Lower leg skin (tissue), 3 donors: ENCODE measurements at regions not wholly inside any gene's neighbourhood (a gene's known extent, or its start where the extent isn't known, plus 50 kb on each side); places are given as distances from the start of the nearest gene placed in this dataset.

ENCODE experiments used
- CTCF ChIP-seq, 3 donors: fragments of 450-650 bp; IDR thresholded peaks; one replicate each; pipeline ENCODE4 v1.5.1; 2016; ENCODE audit warnings: antibody characterized with exemption in 3 of 3, mild to moderate bottlenecking in 3 of 3, moderate library complexity in 2 of 3
- POLR2A ChIP-seq, 2 donors: fragments of 450-650 bp; IDR thresholded peaks; one replicate each; pipeline ENCODE4 v1.6.1; 2016 to 2017; ENCODE audit warnings: antibody characterized with exemption in 2 of 2, mild to moderate bottlenecking in 1 of 2, moderate library complexity in 1 of 2

- TF ChIP-seq CTCF (IDR thresholded peaks at IDR 0.05) (no peak), POLR2A (IDR thresholded peaks at IDR 0.05) (no peak)
Observed at GRCh38 chr14:38517426-38517825, 261.5 kb upstream of the CLEC14A start.
